PC-9 (cell line): ENCODE measurements at regions not wholly inside any gene's neighbourhood (a gene's known extent, or its start where the extent isn't known, plus 50 kb on each side); places are given as distances from the start of the nearest gene placed in this dataset.

ENCODE experiments used
- BruUV-seq: library from RNA; stranded (reverse); fragments of 400-500 nt; replicated peaks from 2 replicates; lab custom pipeline; 2021; lab: Mats Ljungman, UMichigan
- CTCF ChIA-PET: fragments of 300-600 bp; sonication (Branson Sonifier 250); formaldehyde crosslinking; loops from one replicate; lab custom pipeline; 2022; ENCODE audit warnings: antibody characterized with exemption; lab: Charles Lee
- POLR2A ChIA-PET: fragments of 300-600 bp; sonication (Branson Sonifier 250); formaldehyde crosslinking; loops from one replicate; lab custom pipeline; 2022; ENCODE audit warnings: antibody characterized with exemption; ENCODE audit not compliant: unreplicated experiment; lab: Charles Lee
- DNase-seq, 2 experiments: peaks; one replicate each; pipeline versions ENCODE4 v3.0.0 to v3.0.0-alpha.2; 2015 to 2022; ENCODE audit warnings: mixed read lengths in 1 of 2
- H2AFZ ChIP-seq: fragments of 200-600 bp; sonication (generic); 2 replicates; pipeline ENCODE4 v1.8.1; 2017; ENCODE audit warnings: antibody characterized with exemption
- H3F3A ChIP-seq: fragments of 200-600 bp; sonication (generic); 2 replicates; pipeline ENCODE4 v1.8.1; 2017; ENCODE audit warnings: antibody characterized with exemption, mild to moderate bottlenecking, low read depth; ENCODE audit not compliant: insufficient read depth
- H3K27ac ChIP-seq: fragments of 200-600 bp; sonication (generic); 2 replicates; pipeline ENCODE4 v1.6.1; 2016; ENCODE audit warnings: mixed run types
- H3K27me3 ChIP-seq: fragments of 200-600 bp; sonication (generic); 2 replicates; pipeline ENCODE4 v1.6.1; 2016; ENCODE audit warnings: low read depth, mixed run types; ENCODE audit not compliant: insufficient read depth
- H3K36me3 ChIP-seq: fragments of 200-600 bp; sonication (generic); 2 replicates; pipeline ENCODE4 v1.6.1; 2016; ENCODE audit warnings: low read depth, mixed run types
- H3K4me1 ChIP-seq: fragments of 200-600 bp; sonication (generic); replicated peaks from 2 replicates; pipeline ENCODE4 v1.6.1; 2016; ENCODE audit warnings: mixed run types; ENCODE audit not compliant: insufficient read depth
- H3K4me2 ChIP-seq: fragments of 200-600 bp; sonication (generic); 2 replicates; pipeline ENCODE4 v1.6.1; 2017; ENCODE audit warnings: mixed run types
- H3K4me3 ChIP-seq: fragments of 200-600 bp; sonication (generic); 2 replicates; pipeline ENCODE4 v1.6.1; 2016; ENCODE audit warnings: mixed run types
- H3K79me2 ChIP-seq: fragments of 200-600 bp; sonication (generic); 2 replicates; pipeline ENCODE4 v1.6.1; 2017; ENCODE audit warnings: low read depth, mixed run types
- H3K9me2 ChIP-seq: fragments of 200-600 bp; sonication (generic); 2 replicates; pipeline ENCODE4 v1.8.1; 2017; ENCODE audit warnings: mild to moderate bottlenecking; ENCODE audit not compliant: insufficient read depth
- H3K9me3 ChIP-seq: fragments of 200-600 bp; sonication (generic); 2 replicates; pipeline ENCODE4 v1.8.1; 2016; ENCODE audit warnings: low read depth; ENCODE audit not compliant: insufficient read depth
- H4K20me1 ChIP-seq: fragments of 200-600 bp; sonication (generic); 2 replicates; pipeline ENCODE4 v1.8.1; 2017; ENCODE audit not compliant: insufficient read depth
- EZH2 ChIP-seq: fragments of 200-600 bp; sonication (generic); IDR thresholded peaks from 2 replicates; pipeline ENCODE4 v1.8.0; 2017; ENCODE audit warnings: antibody characterized with exemption, low read depth
- intact Hi-C: fragments of 100-400 bp; cut with micrococcal nuclease; formaldehyde crosslinking; loops from one replicate; pipeline ENCODE4 v1.10.0; 2022; ENCODE audit not compliant: unreplicated experiment
- TF ChIP-seq, protein P1 (sequence below): fragments of 200-600 bp; sonication (generic); conservative IDR thresholded peaks from 2 replicates; pipeline ENCODE4 v1.6.1; 2017; ENCODE audit warnings: mixed run types, antibody characterized with exemption, mild to moderate bottlenecking, moderate library complexity

GRCh38 chr4:116688536-116688935 is 396.8 kb downstream of the TRAM1L1 start:
- no TSS peak for BruUV-seq
- no peak overlapping the region for H2AFZ ChIP-seq
- no peak for DNase-seq
- no peaks in the 10 kb centered on the region for H3K4me1 ChIP-seq
- no peaks in the 10 kb centered on the region for H3K9me3 ChIP-seq
- H3K79me2 ChIP-seq, result no peaks in the 10 kb centered on the region
- no peak overlapping the region for H3K4me2 ChIP-seq
- no peaks in the 10 kb centered on the region for H3F3A ChIP-seq
- ChIA-PET CTCF (no interaction called here), POLR2A (no interaction called here)
- intact Hi-C loops, result no loop called here
- no peak overlapping the region for H3K4me3 ChIP-seq
- no peak overlapping the region for H3K27ac ChIP-seq
- no peaks in the 10 kb centered on the region for H3K9me2 ChIP-seq
- TF ChIP-seq EZH2, result no peak
- TF ChIP-seq, protein P1, sequence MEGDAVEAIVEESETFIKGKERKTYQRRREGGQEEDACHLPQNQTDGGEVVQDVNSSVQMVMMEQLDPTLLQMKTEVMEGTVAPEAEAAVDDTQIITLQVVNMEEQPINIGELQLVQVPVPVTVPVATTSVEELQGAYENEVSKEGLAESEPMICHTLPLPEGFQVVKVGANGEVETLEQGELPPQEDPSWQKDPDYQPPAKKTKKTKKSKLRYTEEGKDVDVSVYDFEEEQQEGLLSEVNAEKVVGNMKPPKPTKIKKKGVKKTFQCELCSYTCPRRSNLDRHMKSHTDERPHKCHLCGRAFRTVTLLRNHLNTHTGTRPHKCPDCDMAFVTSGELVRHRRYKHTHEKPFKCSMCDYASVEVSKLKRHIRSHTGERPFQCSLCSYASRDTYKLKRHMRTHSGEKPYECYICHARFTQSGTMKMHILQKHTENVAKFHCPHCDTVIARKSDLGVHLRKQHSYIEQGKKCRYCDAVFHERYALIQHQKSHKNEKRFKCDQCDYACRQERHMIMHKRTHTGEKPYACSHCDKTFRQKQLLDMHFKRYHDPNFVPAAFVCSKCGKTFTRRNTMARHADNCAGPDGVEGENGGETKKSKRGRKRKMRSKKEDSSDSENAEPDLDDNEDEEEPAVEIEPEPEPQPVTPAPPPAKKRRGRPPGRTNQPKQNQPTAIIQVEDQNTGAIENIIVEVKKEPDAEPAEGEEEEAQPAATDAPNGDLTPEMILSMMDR, result no peak
- no peaks in the 10 kb centered on the region for H4K20me1 ChIP-seq
- H3K27me3 ChIP-seq, result no peaks in the 10 kb centered on the region
- no peaks in the 10 kb centered on the region for H3K36me3 ChIP-seq

DNA sequence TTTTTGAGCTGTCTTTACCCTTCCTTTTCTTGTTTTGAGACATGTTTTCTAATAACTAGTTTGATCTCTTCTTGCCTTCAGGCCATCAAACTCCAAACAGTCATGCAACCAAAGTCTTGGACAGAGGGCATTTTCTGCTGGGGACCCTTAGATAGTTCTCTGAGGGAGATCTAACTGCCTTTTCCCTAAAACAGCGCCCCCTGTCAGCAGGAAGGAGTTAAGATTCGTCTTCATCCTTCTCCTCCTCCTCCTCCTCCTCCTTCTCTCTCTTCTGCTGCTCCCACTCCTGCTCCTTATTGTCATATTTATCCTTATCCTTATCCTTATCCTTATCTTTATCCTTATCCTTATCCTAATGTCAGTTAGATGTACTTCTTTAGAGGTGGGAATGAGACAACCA is 417.2 kb downstream of the TRAM1L1 start:
- intact Hi-C loops, result no loop called here
- Histone ChIP-seq H3K36me3 (no peaks in the 10 kb centered on the region), H4K20me1 (no peaks in the 10 kb centered on the region), H3K27ac (no peak overlapping the region), H3K4me3 (no peak overlapping the region), H3K9me2 (no peaks in the 10 kb centered on the region), H3K4me2 (no peak overlapping the region), H3F3A (no peaks in the 10 kb centered on the region), H3K79me2 (no peaks in the 10 kb centered on the region), H3K4me1 (no peaks in the 10 kb centered on the region), H3K27me3 (no peaks in the 10 kb centered on the region), H2AFZ (no peak overlapping the region), H3K9me3 (no peaks in the 10 kb centered on the region)
- TF ChIP-seq, protein P1, result peak; percentile 40
- no peak for TF ChIP-seq EZH2
- no peak for DNase-seq
- ChIA-PET CTCF (no interaction called here), POLR2A (no interaction called here)
- no TSS peak for BruUV-seq

GRCh38 chr4:116665716-116666115 is 419.7 kb downstream of the TRAM1L1 start:
- no peak overlapping the region for H3K4me3 ChIP-seq
- H3K79me2 ChIP-seq, result no peaks in the 10 kb centered on the region
- H3K4me2 ChIP-seq, result no peak overlapping the region
- ChIA-PET POLR2A (no interaction called here), CTCF (no interaction called here)
- H3K9me3 ChIP-seq, result no peaks in the 10 kb centered on the region
- no peak overlapping the region for H3K27ac ChIP-seq
- H3K9me2 ChIP-seq, result no peaks in the 10 kb centered on the region
- no peaks in the 10 kb centered on the region for H3K4me1 ChIP-seq
- TF ChIP-seq, protein P1, result no peak
- no peak for TF ChIP-seq EZH2
- H3K36me3 ChIP-seq, result no peaks in the 10 kb centered on the region
- H2AFZ ChIP-seq, result no peak overlapping the region
- BruUV-seq, result no TSS peak
- no peaks in the 10 kb centered on the region for H3F3A ChIP-seq
- no peak for DNase-seq
- no peaks in the 10 kb centered on the region for H4K20me1 ChIP-seq
- no peaks in the 10 kb centered on the region for H3K27me3 ChIP-seq
- intact Hi-C loops, result no loop called here
